ENCODE measurements at regions not wholly inside any gene's neighbourhood (a gene's known extent, or its start where the extent isn't known, plus 50 kb on each side); places are given as distances from the start of the nearest gene placed in this dataset.

- no peak overlapping the region for H3K4me3 ChIP-seq (ENCODE audit: insufficient read depth, low read depth, low read length)
- BruUV-seq (replicated peaks): no TSS peak
- H2AK9ac ChIP-seq (replicated peaks; ENCODE audit: low read depth, low read length, poor library complexity): no peak overlapping the region
- in situ Hi-C loops (cut with MboI; ENCODE audit: low sequenced_read_pairs) (no loop called here), dilution Hi-C loops (cut with HindIII; ENCODE audit: low sequenced_read_pairs, unreplicated experiment) (no loop called here), intact Hi-C loops (cut with micrococcal nuclease) (no loop called here)
- TF ChIP-seq NFE2L2 (IDR thresholded peaks at IDR 0.05; ENCODE audit: low read depth, low read length): no peak
- no peak for TF ChIP-seq BHLHE40 (IDR thresholded peaks at IDR 0.05; ENCODE audit: low read depth, low read length)
- no peak for TF ChIP-seq RCOR1 (IDR thresholded peaks at IDR 0.05; ENCODE audit: insufficient replicate concordance, low read length)
- no peak for TF ChIP-seq RAD21 (IDR thresholded peaks at IDR 0.05; ENCODE audit: low read length)
- TF ChIP-seq MXI1 (IDR thresholded peaks at IDR 0.05; ENCODE audit: borderline replicate concordance, low read depth, low read length): no peak
- no peak for TF ChIP-seq USF2 (IDR thresholded peaks at IDR 0.05; ENCODE audit: low read depth, low read length)
- no peak for TF ChIP-seq POLR2A (IDR thresholded peaks at IDR 0.05; ENCODE audit: low read depth, low read length)
- no peak for TF ChIP-seq CEBPB (IDR thresholded peaks at IDR 0.05; ENCODE audit: low read depth, low read length)
- TF ChIP-seq MAZ (IDR thresholded peaks at IDR 0.05; ENCODE audit: borderline replicate concordance, low read depth, low read length): no peak
- no peak for TF ChIP-seq FOS (IDR thresholded peaks at IDR 0.05; ENCODE audit: low read depth, low read length)
- TF ChIP-seq CHD1 (IDR thresholded peaks at IDR 0.05; ENCODE audit: low read depth, low read length): no peak
- TF ChIP-seq RFX5 (IDR thresholded peaks at IDR 0.05; ENCODE audit: low read depth, low read length): no peak
- H4K5ac ChIP-seq (ENCODE audit: low read depth, low read length): no peak overlapping the region
- no peak overlapping the region for H3K9ac ChIP-seq (ENCODE audit: low read depth, low read length)
- H3K27me3 ChIP-seq (ENCODE audit: control insufficient read depth, insufficient read depth, low read length): no peaks in the 10 kb centered on the region
- no peaks in the 10 kb centered on the region for H3K79me1 ChIP-seq (ENCODE audit: low read depth in 1 of 2, low read length in 2 of 2)
- H3K9me1 ChIP-seq (ENCODE audit: insufficient read depth, low read length): no peaks in the 10 kb centered on the region
- H3K14ac ChIP-seq (replicated peaks; ENCODE audit: low read depth, low read length): no peak overlapping the region
- no peak overlapping the region for H3K18ac ChIP-seq (ENCODE audit: low read depth, low read length)
- no peak overlapping the region for H3K4ac ChIP-seq (ENCODE audit: low read depth, low read length)
- no peak overlapping the region for H2BK120ac ChIP-seq (ENCODE audit: low read depth, low read length)
- no peak overlapping the region for H4K91ac ChIP-seq (ENCODE audit: insufficient read depth, low read depth, low read length)
- no peak for DNase-seq
- H3K4me1 ChIP-seq (ENCODE audit: control insufficient read depth, insufficient read depth, low read length): no peaks in the 10 kb centered on the region
- CTCF ChIA-PET: no interaction called here
- no peaks in the 10 kb centered on the region for H3K9me3 ChIP-seq (ENCODE audit: control insufficient read depth, insufficient read depth, low read length)
- ATAC-seq (ENCODE audit: low read depth): no peak
- no peaks in the 10 kb centered on the region for H3K36me3 ChIP-seq (ENCODE audit: control insufficient read depth, insufficient read depth, low read length)
- H2BK20ac ChIP-seq (ENCODE audit: low read depth, low read length): no peak overlapping the region
- no peak overlapping the region for H2AFZ ChIP-seq (replicated peaks; ENCODE audit: low read length, poor library complexity)
- H4K8ac ChIP-seq (ENCODE audit: low read depth in 2 of 2, low read length in 2 of 2): no peak overlapping the region
- no peak overlapping the region for H2BK5ac ChIP-seq (ENCODE audit: low read depth, low read length, poor library complexity, severe bottlenecking)
- no peaks in the 10 kb centered on the region for H4K20me1 ChIP-seq (ENCODE audit: insufficient read depth, low read length)
- POLR2A ChIA-PET (ENCODE audit: unreplicated experiment): no interaction called here
- H3K56ac ChIP-seq (ENCODE audit: extremely low read depth, insufficient read depth, low read length): no peak overlapping the region
- no peak overlapping the region for H3K27ac ChIP-seq (ENCODE audit: insufficient read depth, low read length)
- no peak overlapping the region for H2BK15ac ChIP-seq (ENCODE audit: low read depth, low read length)
- H3K4me2 ChIP-seq (ENCODE audit: low read depth, low read length): no peak overlapping the region
- H2AK5ac ChIP-seq (ENCODE audit: low read depth, low read length): no peak overlapping the region
- no peak overlapping the region for H3K23ac ChIP-seq (ENCODE audit: low read depth, low read length)
Observed at GRCh38 chr18:69326094-69326493, 74.6 kb upstream of the DOK6 start.
